Liver (tissue), 8 donors: ENCODE measurements at regions not wholly inside any gene's neighbourhood (a gene's known extent, or its start where the extent isn't known, plus 50 kb on each side); places are given as distances from the start of the nearest gene placed in this dataset.

Experiments used
- DNase-seq: peaks from one replicate; pipeline ENCODE4 v3.0.0-alpha.2; 2017; ENCODE audit warnings: low spot score
- H3K27ac ChIP-seq, 2 donors: one replicate each; pipeline ENCODE4 v1.7.0; 2013; ENCODE audit warnings: inconsistent platforms in 2 of 2, low read length in 2 of 2, control low read depth in 1 of 2, low read depth in 1 of 2, mild to moderate bottlenecking in 1 of 2
- H3K27me3 ChIP-seq, 4 donors: one replicate each; pipeline versions ENCODE4 v1.6.1 to v1.7.0; 2013; ENCODE audit warnings: low read length in 3 of 4, inconsistent platforms in 1 of 4, mild to moderate bottlenecking in 1 of 4, moderate library complexity in 1 of 4; ENCODE audit not compliant: control insufficient read depth in 4 of 4, insufficient read depth in 4 of 4
- H3K36me3 ChIP-seq, 4 donors: one replicate each; pipeline versions ENCODE4 v1.6.1 to v1.7.0; 2013; ENCODE audit warnings: low read length in 3 of 4, mild to moderate bottlenecking in 3 of 4, low read depth in 1 of 4, moderate library complexity in 1 of 4; ENCODE audit not compliant: control insufficient read depth in 4 of 4, insufficient read depth in 3 of 4
- H3K4me1 ChIP-seq, 4 donors: one replicate each; pipeline versions ENCODE4 v1.6.1 to v1.7.0; 2013; ENCODE audit warnings: low read length in 3 of 4, mild to moderate bottlenecking in 3 of 4, moderate library complexity in 1 of 4; ENCODE audit not compliant: control insufficient read depth in 4 of 4, insufficient read depth in 4 of 4
- H3K4me3 ChIP-seq, 3 donors: one replicate each; pipeline versions ENCODE4 v1.6.1 to v1.7.0; 2013; ENCODE audit warnings: low read length in 3 of 3, control low read depth in 1 of 3, low read depth in 1 of 3, mild to moderate bottlenecking in 1 of 3
- H3K9ac ChIP-seq, 2 donors: one replicate each; pipeline ENCODE4 v1.7.0; 2013; ENCODE audit warnings: low read length in 2 of 2, mild to moderate bottlenecking in 2 of 2, moderate library complexity in 2 of 2, control low read depth in 1 of 2, low read depth in 1 of 2
- H3K9me3 ChIP-seq, 4 donors: one replicate each; pipeline versions ENCODE4 v1.6.1 to v1.7.0; 2013; ENCODE audit warnings: low read length in 3 of 4; ENCODE audit not compliant: control insufficient read depth in 4 of 4
- EGR1 ChIP-seq, 2 donors: IDR thresholded peaks; 2 replicates each; pipeline ENCODE4 v1.6.1; 2016 to 2018; ENCODE audit warnings: antibody characterized with exemption in 2 of 2, low read depth in 2 of 2
- FOXA1 ChIP-seq: IDR thresholded peaks from 2 replicates; pipeline ENCODE4 v1.6.1; 2016; ENCODE audit warnings: antibody characterized with exemption
- FOXA2 ChIP-seq: IDR thresholded peaks from 2 replicates; pipeline ENCODE4 v1.6.1; 2016; ENCODE audit warnings: antibody characterized with exemption
- GABPA ChIP-seq, 2 donors: IDR thresholded peaks in 1 of 2; conservative IDR thresholded peaks in 1 of 2; 2 replicates each; pipeline ENCODE4 v1.6.1; 2016; ENCODE audit warnings: antibody characterized with exemption in 2 of 2, mild to moderate bottlenecking in 1 of 2, moderate library complexity in 1 of 2
- HNF4G ChIP-seq: IDR thresholded peaks from 2 replicates; pipeline ENCODE4 v1.6.1; 2016; ENCODE audit warnings: antibody characterized with exemption
- NR2F2 ChIP-seq: IDR thresholded peaks from 2 replicates; pipeline ENCODE4 v1.6.1; 2016; ENCODE audit warnings: antibody characterized with exemption
- RAD21 ChIP-seq, 2 donors: IDR thresholded peaks; 2 replicates each; pipeline ENCODE4 v1.6.1; 2016; ENCODE audit warnings: antibody characterized with exemption in 2 of 2, mild to moderate bottlenecking in 2 of 2
- RXRA ChIP-seq, 2 donors: IDR thresholded peaks; 2 replicates each; pipeline ENCODE4 v1.6.1; 2017 to 2018; ENCODE audit warnings: antibody characterized with exemption in 2 of 2, mild to moderate bottlenecking in 1 of 2
- SP1 ChIP-seq: IDR thresholded peaks from 2 replicates; pipeline ENCODE4 v1.6.1; 2018; ENCODE audit warnings: antibody characterized with exemption, mild to moderate bottlenecking
- TAF1 ChIP-seq: conservative IDR thresholded peaks from 2 replicates; pipeline ENCODE4 v1.6.1; 2016; ENCODE audit warnings: antibody characterized with exemption, mild to moderate bottlenecking
- YY1 ChIP-seq: IDR thresholded peaks from 2 replicates; pipeline ENCODE4 v1.6.1; 2016; ENCODE audit warnings: antibody characterized with exemption, mild to moderate bottlenecking
- WGBS: extraction: QIAGEN DNeasy Blood & Tissue Kit; methylation state at CpG from one replicate; pipeline ENCODE4 v1.1.7; 2013; 5-methylcytosine and 5-hydroxymethylcytosine counted together
- TF ChIP-seq, protein P1 (sequence below): IDR thresholded peaks from 2 replicates; pipeline ENCODE4 v1.6.1; 2016; ENCODE audit warnings: antibody characterized with exemption
- TF ChIP-seq, protein P2 (sequence below): IDR thresholded peaks from 2 replicates; pipeline ENCODE4 v1.6.1; 2016; ENCODE audit warnings: antibody characterized with exemption
- TF ChIP-seq, protein P3 (sequence below): fragments of 150-350 bp; IDR thresholded peaks from 2 replicates; pipeline ENCODE4 v1.5.1; 2017; ENCODE audit warnings: improper control_type of control experiment, low read depth, low read length; ENCODE audit not compliant: missing input control
- TF ChIP-seq, protein P4 (sequence below): IDR thresholded peaks from 2 replicates; pipeline ENCODE4 v1.6.1; 2016; ENCODE audit warnings: antibody characterized with exemption, mild to moderate bottlenecking
- donor health status: healthy.
- donor health status: healthy.
- donor health status: healthy.
- donor health status: healthy.
- donor health status: healthy.

DNA sequence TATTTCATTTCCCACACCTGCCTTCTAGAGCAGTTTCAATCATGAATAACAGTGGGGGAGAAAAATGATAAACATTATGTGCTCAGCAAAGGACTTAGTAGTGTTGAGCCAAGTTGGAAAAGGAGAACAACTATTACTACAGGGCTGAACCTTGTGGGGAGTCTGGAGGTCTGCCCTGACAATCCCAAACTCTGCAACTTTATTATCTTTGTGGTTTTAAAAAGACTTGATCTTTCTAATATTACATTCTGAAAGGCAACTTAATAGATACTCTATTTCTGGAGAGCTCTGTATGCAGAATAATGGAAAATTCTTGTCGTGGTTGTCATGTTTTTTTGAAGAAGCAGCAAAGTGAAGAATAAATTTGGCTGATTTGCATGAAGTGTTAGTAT lies 116.1 kb downstream of the SPCS3 start:
- no peak overlapping the region for H3K9ac ChIP-seq
- no peaks in the 10 kb centered on the region for H3K9me3 ChIP-seq
- H3K27me3 ChIP-seq = no peaks in the 10 kb centered on the region
- H3K36me3 ChIP-seq = no peaks in the 10 kb centered on the region
- 60% methylated on average over 1 of the region's 1 CpG for WGBS
- no peak for TF ChIP-seq NR2F2
- TF ChIP-seq SP1 = no peak
- TF ChIP-seq TAF1 = no peak
- no peak for TF ChIP-seq FOXA1
- TF ChIP-seq HNF4G = no peak
- DNase-seq = no peak
- no peak overlapping the region for H3K4me3 ChIP-seq
- no peaks in the 10 kb centered on the region for H3K4me1 ChIP-seq
- H3K27ac ChIP-seq = no peak overlapping the region

DNA sequence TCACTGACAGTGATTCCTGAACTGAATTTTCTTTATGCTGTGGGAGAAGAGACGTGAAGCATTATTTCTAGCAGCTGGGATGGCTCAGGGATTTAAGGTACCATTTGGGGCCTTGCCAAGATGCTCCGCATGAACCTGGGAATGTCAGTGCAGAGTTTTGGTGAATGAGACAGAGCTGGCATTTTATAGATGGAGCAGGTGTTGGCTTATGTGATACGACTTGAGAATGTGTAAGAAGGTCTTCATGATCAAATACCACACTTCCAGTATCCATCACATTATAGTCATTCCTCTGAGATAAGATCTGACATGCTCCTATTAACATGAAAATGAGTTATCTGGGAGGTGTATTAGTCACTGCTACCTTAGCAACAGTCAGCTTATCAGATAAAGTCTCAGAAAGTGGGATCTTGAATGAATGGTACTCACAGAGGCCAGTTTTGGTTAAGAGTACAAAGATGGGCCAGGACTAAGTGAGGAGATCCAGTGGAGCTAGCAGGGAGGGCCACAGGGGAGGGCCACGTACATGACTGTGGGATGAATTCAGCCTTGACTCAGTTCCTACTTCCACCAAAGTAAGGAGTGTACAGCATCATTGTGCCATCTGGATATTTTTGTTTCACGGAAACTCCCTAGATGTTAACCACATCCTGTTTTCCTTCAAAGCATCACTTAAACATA lies 116.7 kb downstream of the SPCS3 start:
- WGBS = 65% methylated on average over 5 of the region's 5 CpGs

DNA sequence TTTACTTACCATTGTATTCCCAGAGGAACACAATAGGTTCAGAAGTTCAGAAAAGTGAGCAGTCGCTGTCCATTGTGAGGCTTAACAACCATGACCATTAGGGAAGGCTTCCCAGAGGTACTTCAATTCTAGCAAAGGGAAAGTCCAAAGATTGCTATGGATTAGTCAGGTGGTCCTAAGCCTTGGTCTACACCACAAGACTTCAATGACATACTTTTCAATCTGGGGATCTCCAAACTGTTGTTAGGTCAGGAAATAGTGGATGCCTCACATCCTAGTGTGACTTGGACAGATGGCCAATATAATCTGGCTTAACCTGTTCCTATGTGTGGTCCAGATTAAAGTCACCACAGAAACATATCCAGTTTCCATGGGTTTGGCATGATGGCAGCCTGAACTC lies 118.0 kb downstream of the SPCS3 start:
- H3K36me3 ChIP-seq = no peaks in the 10 kb centered on the region

More for the DNA sequence above, 116.7 kb downstream of the SPCS3 start:
- no peak overlapping the region for H3K4me3 ChIP-seq
- no peak overlapping the region for H3K9ac ChIP-seq
- no peak for DNase-seq
- no peaks in the 10 kb centered on the region for H3K27me3 ChIP-seq
- no peak overlapping the region for H3K27ac ChIP-seq
- no peaks in the 10 kb centered on the region for H3K4me1 ChIP-seq
- no peak for TF ChIP-seq YY1
- no peak for TF ChIP-seq RAD21 (IDR thresholded peaks at IDR 0.05)
- no peak for TF ChIP-seq FOXA1
- no peak for TF ChIP-seq GABPA (IDR thresholded peaks at IDR 0.05 in 1 of 2, conservative IDR thresholded peaks at IDR 0.05 in 1 of 2)
- no peak for TF ChIP-seq HNF4G
- no peak for TF ChIP-seq EGR1 (IDR thresholded peaks at IDR 0.05; ENCODE audit: low read depth in 2 of 2)
- TF ChIP-seq RXRA (IDR thresholded peaks at IDR 0.05) = no peak
- TF ChIP-seq FOXA2 = no peak
- TF ChIP-seq, protein P1, sequence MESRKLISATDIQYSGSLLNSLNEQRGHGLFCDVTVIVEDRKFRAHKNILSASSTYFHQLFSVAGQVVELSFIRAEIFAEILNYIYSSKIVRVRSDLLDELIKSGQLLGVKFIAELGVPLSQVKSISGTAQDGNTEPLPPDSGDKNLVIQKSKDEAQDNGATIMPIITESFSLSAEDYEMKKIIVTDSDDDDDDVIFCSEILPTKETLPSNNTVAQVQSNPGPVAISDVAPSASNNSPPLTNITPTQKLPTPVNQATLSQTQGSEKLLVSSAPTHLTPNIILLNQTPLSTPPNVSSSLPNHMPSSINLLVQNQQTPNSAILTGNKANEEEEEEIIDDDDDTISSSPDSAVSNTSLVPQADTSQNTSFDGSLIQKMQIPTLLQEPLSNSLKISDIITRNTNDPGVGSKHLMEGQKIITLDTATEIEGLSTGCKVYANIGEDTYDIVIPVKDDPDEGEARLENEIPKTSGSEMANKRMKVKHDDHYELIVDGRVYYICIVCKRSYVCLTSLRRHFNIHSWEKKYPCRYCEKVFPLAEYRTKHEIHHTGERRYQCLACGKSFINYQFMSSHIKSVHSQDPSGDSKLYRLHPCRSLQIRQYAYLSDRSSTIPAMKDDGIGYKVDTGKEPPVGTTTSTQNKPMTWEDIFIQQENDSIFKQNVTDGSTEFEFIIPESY = no peak
- TF ChIP-seq, protein P2, sequence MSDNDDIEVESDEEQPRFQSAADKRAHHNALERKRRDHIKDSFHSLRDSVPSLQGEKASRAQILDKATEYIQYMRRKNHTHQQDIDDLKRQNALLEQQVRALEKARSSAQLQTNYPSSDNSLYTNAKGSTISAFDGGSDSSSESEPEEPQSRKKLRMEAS = no peak
- H3K9me3 ChIP-seq = no peaks in the 10 kb centered on the region
- no peaks in the 10 kb centered on the region for H3K36me3 ChIP-seq

More for the DNA sequence above, 118.0 kb downstream of the SPCS3 start:
- H3K9me3 ChIP-seq = no peaks in the 10 kb centered on the region
- no peaks in the 10 kb centered on the region for H3K4me1 ChIP-seq
- no peaks in the 10 kb centered on the region for H3K27me3 ChIP-seq
- WGBS = 54% methylated on average over 1 of the region's 1 CpG
- no peak for DNase-seq
- no peak overlapping the region for H3K27ac ChIP-seq
- no peak overlapping the region for H3K4me3 ChIP-seq
- no peak overlapping the region for H3K9ac ChIP-seq
- TF ChIP-seq, protein P3, sequence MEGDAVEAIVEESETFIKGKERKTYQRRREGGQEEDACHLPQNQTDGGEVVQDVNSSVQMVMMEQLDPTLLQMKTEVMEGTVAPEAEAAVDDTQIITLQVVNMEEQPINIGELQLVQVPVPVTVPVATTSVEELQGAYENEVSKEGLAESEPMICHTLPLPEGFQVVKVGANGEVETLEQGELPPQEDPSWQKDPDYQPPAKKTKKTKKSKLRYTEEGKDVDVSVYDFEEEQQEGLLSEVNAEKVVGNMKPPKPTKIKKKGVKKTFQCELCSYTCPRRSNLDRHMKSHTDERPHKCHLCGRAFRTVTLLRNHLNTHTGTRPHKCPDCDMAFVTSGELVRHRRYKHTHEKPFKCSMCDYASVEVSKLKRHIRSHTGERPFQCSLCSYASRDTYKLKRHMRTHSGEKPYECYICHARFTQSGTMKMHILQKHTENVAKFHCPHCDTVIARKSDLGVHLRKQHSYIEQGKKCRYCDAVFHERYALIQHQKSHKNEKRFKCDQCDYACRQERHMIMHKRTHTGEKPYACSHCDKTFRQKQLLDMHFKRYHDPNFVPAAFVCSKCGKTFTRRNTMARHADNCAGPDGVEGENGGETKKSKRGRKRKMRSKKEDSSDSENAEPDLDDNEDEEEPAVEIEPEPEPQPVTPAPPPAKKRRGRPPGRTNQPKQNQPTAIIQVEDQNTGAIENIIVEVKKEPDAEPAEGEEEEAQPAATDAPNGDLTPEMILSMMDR = no peak
- TF ChIP-seq, protein P4, sequence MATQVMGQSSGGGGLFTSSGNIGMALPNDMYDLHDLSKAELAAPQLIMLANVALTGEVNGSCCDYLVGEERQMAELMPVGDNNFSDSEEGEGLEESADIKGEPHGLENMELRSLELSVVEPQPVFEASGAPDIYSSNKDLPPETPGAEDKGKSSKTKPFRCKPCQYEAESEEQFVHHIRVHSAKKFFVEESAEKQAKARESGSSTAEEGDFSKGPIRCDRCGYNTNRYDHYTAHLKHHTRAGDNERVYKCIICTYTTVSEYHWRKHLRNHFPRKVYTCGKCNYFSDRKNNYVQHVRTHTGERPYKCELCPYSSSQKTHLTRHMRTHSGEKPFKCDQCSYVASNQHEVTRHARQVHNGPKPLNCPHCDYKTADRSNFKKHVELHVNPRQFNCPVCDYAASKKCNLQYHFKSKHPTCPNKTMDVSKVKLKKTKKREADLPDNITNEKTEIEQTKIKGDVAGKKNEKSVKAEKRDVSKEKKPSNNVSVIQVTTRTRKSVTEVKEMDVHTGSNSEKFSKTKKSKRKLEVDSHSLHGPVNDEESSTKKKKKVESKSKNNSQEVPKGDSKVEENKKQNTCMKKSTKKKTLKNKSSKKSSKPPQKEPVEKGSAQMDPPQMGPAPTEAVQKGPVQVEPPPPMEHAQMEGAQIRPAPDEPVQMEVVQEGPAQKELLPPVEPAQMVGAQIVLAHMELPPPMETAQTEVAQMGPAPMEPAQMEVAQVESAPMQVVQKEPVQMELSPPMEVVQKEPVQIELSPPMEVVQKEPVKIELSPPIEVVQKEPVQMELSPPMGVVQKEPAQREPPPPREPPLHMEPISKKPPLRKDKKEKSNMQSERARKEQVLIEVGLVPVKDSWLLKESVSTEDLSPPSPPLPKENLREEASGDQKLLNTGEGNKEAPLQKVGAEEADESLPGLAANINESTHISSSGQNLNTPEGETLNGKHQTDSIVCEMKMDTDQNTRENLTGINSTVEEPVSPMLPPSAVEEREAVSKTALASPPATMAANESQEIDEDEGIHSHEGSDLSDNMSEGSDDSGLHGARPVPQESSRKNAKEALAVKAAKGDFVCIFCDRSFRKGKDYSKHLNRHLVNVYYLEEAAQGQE = no peak
- TF ChIP-seq RAD21 (IDR thresholded peaks at IDR 0.05) = no peak
- TF ChIP-seq, protein P1 = no peak
